GM06990 (cell line): ENCODE measurements at regions not wholly inside any gene's neighbourhood (a gene's known extent, or its start where the extent isn't known, plus 50 kb on each side); places are given as distances from the start of the nearest gene placed in this dataset.
"Not testable (repeated sequence)": the region's sequence is repeated elsewhere in the genome, so short reads cannot be mapped to it uniquely, and the experiment has no call there.

Experiments
- DNase-seq: peaks from one replicate; pipeline ENCODE4 v3.0.0-alpha.2; 2011; ENCODE audit not compliant: insufficient read length; ENCODE audit errors: extremely low read depth
- H3K27me3 ChIP-seq: replicated peaks from 2 replicates; pipeline ENCODE4 v1.6.0; 2011; ENCODE audit warnings: low read length; ENCODE audit not compliant: control insufficient read depth, insufficient read depth
- H3K36me3 ChIP-seq: 2 replicates; pipeline ENCODE4 v1.5.1; 2011; ENCODE audit warnings: low read length; ENCODE audit not compliant: control insufficient read depth, insufficient read depth
- H3K4me3 ChIP-seq: replicated peaks from 2 replicates; pipeline ENCODE4 v1.5.1; 2011; ENCODE audit warnings: low read depth, mild to moderate bottlenecking, control low read depth, low read length
- TF ChIP-seq, protein P1 (sequence below): IDR thresholded peaks from 2 replicates; pipeline ENCODE4 v1.5.1; 2011; ENCODE audit warnings: low read length, control low read depth, mild to moderate bottlenecking, inconsistent platforms; ENCODE audit not compliant: insufficient read depth, poor library complexity, severe bottlenecking

DNA sequence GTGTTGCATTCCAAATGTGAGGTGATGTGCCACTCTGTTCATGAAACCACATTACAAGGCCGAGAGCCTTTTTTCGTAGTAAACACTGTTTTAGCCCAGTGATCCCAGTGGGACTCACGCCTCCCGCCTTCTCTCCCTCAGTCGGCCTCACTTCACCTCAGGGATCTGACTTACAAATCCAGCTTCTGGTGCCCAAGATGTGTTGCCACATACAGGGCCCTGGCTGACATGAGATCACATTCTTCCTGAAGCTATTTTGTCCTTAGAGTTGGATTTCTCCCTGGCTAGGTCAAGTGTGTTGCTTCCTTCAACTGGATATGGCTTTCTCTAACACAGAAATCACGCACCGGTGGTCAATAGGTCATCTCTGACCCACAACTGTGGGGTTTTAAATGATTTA is 354.7 kb downstream of the FBXW7 start:
- Histone ChIP-seq H3K27me3 (no peaks in the 10 kb centered on the region), H3K36me3 (no peaks in the 10 kb centered on the region), H3K4me3 (no peak overlapping the region)
- TF ChIP-seq, protein P1, sequence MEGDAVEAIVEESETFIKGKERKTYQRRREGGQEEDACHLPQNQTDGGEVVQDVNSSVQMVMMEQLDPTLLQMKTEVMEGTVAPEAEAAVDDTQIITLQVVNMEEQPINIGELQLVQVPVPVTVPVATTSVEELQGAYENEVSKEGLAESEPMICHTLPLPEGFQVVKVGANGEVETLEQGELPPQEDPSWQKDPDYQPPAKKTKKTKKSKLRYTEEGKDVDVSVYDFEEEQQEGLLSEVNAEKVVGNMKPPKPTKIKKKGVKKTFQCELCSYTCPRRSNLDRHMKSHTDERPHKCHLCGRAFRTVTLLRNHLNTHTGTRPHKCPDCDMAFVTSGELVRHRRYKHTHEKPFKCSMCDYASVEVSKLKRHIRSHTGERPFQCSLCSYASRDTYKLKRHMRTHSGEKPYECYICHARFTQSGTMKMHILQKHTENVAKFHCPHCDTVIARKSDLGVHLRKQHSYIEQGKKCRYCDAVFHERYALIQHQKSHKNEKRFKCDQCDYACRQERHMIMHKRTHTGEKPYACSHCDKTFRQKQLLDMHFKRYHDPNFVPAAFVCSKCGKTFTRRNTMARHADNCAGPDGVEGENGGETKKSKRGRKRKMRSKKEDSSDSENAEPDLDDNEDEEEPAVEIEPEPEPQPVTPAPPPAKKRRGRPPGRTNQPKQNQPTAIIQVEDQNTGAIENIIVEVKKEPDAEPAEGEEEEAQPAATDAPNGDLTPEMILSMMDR, result no peak
- DNase-seq, result no peak

DNA sequence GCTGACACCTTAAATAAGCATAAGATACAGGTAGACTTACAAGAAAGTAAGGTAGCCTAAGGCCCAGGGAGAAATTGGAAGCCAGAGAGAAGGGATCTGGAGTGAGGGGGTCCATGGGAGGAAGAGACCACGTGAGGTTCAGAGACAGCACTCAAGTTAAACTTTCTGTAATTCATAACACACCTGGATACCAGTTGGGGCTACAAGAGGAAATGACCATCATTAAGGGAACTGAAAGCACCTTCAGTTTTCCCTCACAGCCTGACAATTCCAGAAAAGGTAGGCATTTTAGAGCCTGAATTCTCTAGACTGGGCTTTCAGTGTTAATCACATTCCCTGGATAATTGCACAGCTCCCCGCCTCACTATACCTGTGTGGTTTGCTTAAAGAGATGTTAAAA is 355.5 kb downstream of the FBXW7 start:
- H3K36me3 ChIP-seq, result no peaks in the 10 kb centered on the region

DNA sequence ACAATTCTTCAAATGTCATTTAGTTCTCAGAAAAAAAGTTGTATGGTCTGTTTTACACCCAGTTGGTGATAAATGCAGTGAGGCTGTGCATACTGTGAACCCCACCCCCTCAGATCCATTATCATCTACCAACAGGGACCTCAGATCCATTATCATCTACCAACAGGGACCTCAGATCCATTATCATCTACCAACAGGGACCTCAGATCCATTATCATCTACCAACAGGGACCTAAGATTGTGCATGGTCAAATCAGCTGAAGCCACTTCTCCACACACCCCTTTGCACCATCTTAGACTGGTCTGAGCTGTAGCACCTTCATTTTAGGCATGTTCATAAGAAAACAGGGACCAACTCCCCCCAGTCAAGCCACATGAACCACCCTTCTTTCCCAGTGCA is 358.4 kb downstream of the FBXW7 start:
- H3K27me3 ChIP-seq, H3K4me3 ChIP-seq, H3K36me3 ChIP-seq, DNase-seq: not testable (repeated sequence)

More for the DNA sequence above, 355.5 kb downstream of the FBXW7 start:
- no peak for DNase-seq
- TF ChIP-seq, protein P1, result no peak
- H3K27me3 ChIP-seq, result no peaks in the 10 kb centered on the region
- H3K4me3 ChIP-seq, result no peak overlapping the region

DNA sequence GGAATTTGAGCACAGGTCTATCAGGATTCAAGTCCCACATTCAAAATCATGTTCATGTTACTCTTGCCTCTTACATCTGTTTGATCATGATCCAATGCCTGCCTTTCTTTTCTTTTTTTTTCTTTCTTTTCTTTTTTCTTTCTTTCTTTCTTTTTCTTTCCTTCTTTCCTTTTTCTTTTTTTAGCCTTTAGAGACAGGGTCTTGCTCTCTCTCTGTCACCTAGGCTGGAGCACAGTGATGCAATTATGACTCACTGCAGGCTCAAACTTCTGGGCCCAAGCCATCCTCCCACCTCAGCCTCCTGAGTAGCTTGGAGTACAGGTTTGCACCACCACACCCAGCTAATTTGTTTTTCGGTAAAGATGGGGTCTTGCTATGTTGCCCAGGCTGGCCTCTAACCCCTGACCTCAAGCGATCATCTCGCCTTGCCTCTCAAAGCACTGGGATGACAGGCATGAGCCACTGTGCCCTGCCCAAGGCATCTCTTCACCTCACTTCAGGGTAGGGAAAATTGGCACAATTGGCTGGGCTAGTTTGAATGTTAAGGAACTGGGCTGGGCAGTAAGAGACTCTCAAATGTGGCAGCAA is 359.2 kb downstream of the FBXW7 start:
- no peak for DNase-seq
- no peak overlapping the region for H3K4me3 ChIP-seq
- TF ChIP-seq, protein P1, result no peak

DNA sequence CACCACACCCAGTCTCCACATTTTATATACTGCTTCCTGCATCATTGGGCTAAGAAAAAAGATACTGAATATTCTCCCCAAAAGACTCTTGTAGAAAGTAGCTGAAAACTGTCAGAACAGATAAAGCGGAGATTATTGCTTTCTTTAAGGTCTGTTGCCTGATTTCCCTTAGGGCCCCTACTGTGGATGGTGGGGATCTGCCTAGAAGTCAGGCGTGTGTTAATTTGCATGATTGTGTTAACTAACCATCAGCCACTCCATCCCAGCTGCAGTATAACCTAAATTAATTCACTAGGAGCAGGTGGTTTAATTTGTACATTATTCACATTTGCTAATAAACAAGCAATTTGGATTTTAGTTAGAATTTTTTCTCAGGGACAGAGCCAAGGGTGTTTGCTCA is 360.3 kb downstream of the FBXW7 start:
- DNase-seq, result no peak
- Histone ChIP-seq H3K4me3 (no peak overlapping the region), H3K36me3 (no peaks in the 10 kb centered on the region), H3K27me3 (no peaks in the 10 kb centered on the region)
- TF ChIP-seq, protein P1, result no peak

More for the DNA sequence above, 359.2 kb downstream of the FBXW7 start:
- H3K27me3 ChIP-seq, result no peaks in the 10 kb centered on the region
- H3K36me3 ChIP-seq, result no peaks in the 10 kb centered on the region

DNA sequence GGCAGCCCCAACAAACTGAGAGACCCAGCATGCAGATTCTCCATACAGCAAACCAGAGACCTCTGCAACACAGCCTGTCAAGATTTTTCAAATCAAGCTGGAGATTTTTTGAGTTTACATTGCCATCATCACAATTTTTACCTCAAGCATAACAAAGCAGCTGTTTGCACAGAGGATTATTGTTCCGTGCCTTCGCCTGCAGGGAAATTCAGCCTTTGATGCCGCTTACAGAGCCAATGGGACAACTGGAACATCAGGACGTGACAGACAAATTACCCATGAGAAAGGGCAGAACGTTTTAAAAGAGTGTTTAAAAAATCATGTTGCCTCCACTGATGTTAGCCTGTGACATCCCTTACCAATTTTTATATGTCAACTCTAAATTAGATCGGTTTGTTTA is 363.7 kb downstream of the FBXW7 start:
- TF ChIP-seq, protein P1, result no peak
- DNase-seq, result no peak
- Histone ChIP-seq H3K36me3 (no peaks in the 10 kb centered on the region), H3K27me3 (no peaks in the 10 kb centered on the region), H3K4me3 (no peak overlapping the region)
